ENCODE measurements at regions not wholly inside any gene's neighbourhood (a gene's known extent, or its start where the extent isn't known, plus 50 kb on each side); places are given as distances from the start of the nearest gene placed in this dataset.

DNA sequence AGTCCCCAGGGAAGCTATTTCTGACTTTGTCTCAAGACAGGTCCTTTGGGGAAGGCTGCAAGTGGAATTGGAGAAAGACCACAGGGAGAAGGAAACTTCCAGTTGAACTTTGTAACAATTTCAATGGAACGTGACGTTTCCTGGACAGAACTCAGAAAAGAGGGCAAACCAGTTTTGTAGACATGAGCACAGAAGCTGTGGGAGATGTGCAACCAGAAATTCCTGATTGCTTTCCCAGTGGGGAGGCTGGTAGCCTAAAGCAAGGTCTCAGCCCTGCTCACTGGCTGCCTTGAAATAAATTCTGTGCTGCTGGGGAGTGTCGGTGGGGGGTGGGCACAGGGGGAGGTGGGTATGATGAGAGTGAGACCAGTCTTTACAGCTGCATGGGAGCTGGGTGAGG, 1206.7 kb upstream of the ADGRL2 start:
- Mint-ChIP-seq H3K27me3 (ENCODE audit: low read depth) (no peaks in the 10 kb centered on the region), H3K9me3 (peaks cover 20% of the 10 kb centered on the region), H3K4me1 (no peaks in the 10 kb centered on the region), H3K4me3 (no peak overlapping the region), H3K36me3 (ENCODE audit: low read depth) (peaks cover 19% of the 10 kb centered on the region), H3K27ac (ENCODE audit: unreplicated experiment) (no peak overlapping the region)
- TF ChIP-seq, protein P1, sequence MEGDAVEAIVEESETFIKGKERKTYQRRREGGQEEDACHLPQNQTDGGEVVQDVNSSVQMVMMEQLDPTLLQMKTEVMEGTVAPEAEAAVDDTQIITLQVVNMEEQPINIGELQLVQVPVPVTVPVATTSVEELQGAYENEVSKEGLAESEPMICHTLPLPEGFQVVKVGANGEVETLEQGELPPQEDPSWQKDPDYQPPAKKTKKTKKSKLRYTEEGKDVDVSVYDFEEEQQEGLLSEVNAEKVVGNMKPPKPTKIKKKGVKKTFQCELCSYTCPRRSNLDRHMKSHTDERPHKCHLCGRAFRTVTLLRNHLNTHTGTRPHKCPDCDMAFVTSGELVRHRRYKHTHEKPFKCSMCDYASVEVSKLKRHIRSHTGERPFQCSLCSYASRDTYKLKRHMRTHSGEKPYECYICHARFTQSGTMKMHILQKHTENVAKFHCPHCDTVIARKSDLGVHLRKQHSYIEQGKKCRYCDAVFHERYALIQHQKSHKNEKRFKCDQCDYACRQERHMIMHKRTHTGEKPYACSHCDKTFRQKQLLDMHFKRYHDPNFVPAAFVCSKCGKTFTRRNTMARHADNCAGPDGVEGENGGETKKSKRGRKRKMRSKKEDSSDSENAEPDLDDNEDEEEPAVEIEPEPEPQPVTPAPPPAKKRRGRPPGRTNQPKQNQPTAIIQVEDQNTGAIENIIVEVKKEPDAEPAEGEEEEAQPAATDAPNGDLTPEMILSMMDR (conservative IDR thresholded peaks at IDR 0.05), result no peak
- no peak for DNase-seq (ENCODE audit: low read depth, low spot score)

GRCh38 chr1:80593197-80593596, 1207.5 kb upstream of the ADGRL2 start:
- peaks cover 16% of the 10 kb centered on the region for H3K36me3 Mint-ChIP-seq (ENCODE audit: low read depth)
- no peak overlapping the region for H3K27ac Mint-ChIP-seq (ENCODE audit: unreplicated experiment)
- peaks cover 19% of the 10 kb centered on the region for H3K9me3 Mint-ChIP-seq
- no peaks in the 10 kb centered on the region for H3K4me1 Mint-ChIP-seq
- DNase-seq (ENCODE audit: low read depth, low spot score), result no peak
- TF ChIP-seq, protein P1 (conservative IDR thresholded peaks at IDR 0.05), result no peak
- H3K4me3 Mint-ChIP-seq, result no peak overlapping the region
- H3K27me3 Mint-ChIP-seq (ENCODE audit: low read depth), result no peaks in the 10 kb centered on the region

DNA sequence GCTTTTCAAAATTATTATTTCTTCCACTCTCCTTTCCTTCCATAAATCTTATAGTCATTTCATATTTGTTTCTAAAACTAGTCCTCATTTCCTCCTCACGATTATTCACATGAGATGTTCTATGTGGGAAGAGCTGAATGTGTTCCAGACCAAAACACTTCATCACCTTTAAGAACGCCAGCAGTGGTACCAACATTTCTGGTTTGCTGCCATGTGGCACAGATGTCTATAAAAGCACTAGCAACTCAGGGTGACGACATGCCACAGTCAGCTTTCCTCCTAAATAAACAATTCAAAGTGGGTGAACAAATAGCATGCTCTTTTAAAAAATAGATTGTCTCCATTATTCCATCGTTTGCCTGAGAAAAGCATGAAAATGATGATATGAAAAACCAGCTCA, 1217.8 kb upstream of the ADGRL2 start:
- H3K27ac Mint-ChIP-seq (ENCODE audit: unreplicated experiment), result no peak overlapping the region
- peaks cover 24% of the 10 kb centered on the region for H3K9me3 Mint-ChIP-seq
- H3K36me3 Mint-ChIP-seq (ENCODE audit: low read depth), result no peaks in the 10 kb centered on the region
- no peaks in the 10 kb centered on the region for H3K4me1 Mint-ChIP-seq
- H3K27me3 Mint-ChIP-seq (ENCODE audit: low read depth), result no peaks in the 10 kb centered on the region
- H3K4me3 Mint-ChIP-seq, result no peak overlapping the region
- TF ChIP-seq, protein P1 (conservative IDR thresholded peaks at IDR 0.05), result no peak
- no peak for DNase-seq (ENCODE audit: low read depth, low spot score)

GRCh38 chr1:80579055-80579454, 1221.7 kb upstream of the ADGRL2 start:
- DNase-seq (ENCODE audit: low read depth, low spot score), result no peak
- Mint-ChIP-seq H3K36me3 (ENCODE audit: low read depth) (no peaks in the 10 kb centered on the region), H3K27ac (ENCODE audit: unreplicated experiment) (no peak overlapping the region), H3K4me3 (no peak overlapping the region), H3K27me3 (ENCODE audit: low read depth) (no peaks in the 10 kb centered on the region), H3K4me1 (no peaks in the 10 kb centered on the region), H3K9me3 (peaks cover 11% of the 10 kb centered on the region)
- TF ChIP-seq, protein P1 (conservative IDR thresholded peaks at IDR 0.05), result no peak

DNA sequence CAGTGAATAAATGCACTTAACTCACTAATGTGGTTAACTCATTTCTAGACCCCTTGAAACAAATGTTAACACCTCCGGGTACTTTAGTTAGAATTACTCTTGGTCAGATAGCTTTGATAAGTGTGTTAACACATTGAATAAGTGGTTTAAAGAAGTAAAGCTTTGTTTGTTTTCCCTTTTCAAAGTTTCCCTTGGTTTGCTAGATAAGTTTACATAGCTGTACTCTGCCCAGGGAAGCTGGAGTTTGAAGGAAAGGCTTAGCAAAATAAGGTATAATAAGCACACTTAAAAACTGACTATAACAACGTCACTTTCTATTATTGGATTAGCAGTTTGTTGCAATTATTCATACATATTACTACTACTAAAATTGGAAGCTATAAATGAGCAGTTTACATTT, 1233.9 kb upstream of the ADGRL2 start:
- H3K36me3 Mint-ChIP-seq (ENCODE audit: low read depth), result no peaks in the 10 kb centered on the region
- DNase-seq (ENCODE audit: low read depth, low spot score), result no peak
- H3K27ac Mint-ChIP-seq (ENCODE audit: unreplicated experiment), result no peak overlapping the region
- TF ChIP-seq, protein P1 (conservative IDR thresholded peaks at IDR 0.05), result no peak
- peaks cover 5% of the 10 kb centered on the region for H3K9me3 Mint-ChIP-seq
- no peaks in the 10 kb centered on the region for H3K27me3 Mint-ChIP-seq (ENCODE audit: low read depth)
- H3K4me1 Mint-ChIP-seq, result peaks cover 6% of the 10 kb centered on the region
- no peak overlapping the region for H3K4me3 Mint-ChIP-seq

DNA sequence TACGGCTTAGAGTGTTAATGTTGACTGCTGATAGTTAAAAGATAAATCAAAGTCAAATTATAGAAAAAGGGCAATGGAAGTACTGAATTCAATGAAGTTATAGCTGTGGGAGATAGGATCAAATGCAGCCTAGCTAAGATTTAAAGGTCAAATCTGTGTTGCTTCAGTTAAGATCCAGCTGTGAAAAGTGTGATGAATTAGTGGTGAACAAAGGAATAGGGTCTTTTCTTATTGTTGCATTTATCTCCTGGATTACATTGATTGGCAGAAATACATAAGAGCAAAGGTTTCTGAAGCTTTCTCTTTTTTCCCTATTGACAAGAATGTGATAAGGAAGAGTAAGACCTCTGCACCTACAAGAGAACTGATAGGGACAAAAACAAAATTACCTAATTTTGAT, 1234.6 kb upstream of the ADGRL2 start:
- TF ChIP-seq, protein P1 (conservative IDR thresholded peaks at IDR 0.05), result no peak
- Mint-ChIP-seq H3K9me3 (no peaks in the 10 kb centered on the region), H3K27ac (ENCODE audit: unreplicated experiment) (no peak overlapping the region), H3K36me3 (ENCODE audit: low read depth) (no peaks in the 10 kb centered on the region), H3K4me1 (peaks cover 6% of the 10 kb centered on the region), H3K4me3 (no peak overlapping the region), H3K27me3 (ENCODE audit: low read depth) (no peaks in the 10 kb centered on the region)
- DNase-seq (ENCODE audit: low read depth, low spot score), result no peak
